H1 (cell line): ENCODE measurements at regions not wholly inside any gene's neighbourhood (a gene's known extent, or its start where the extent isn't known, plus 50 kb on each side); places are given as distances from the start of the nearest gene placed in this dataset.
A peak's percentile ranks its signal among the peaks of the same experiment; 100 is the strongest.

Experiments used
- CTCF ChIA-PET: fragments of 300-600 bp; sonication (Branson Sonifier 250); formaldehyde crosslinking; loops from one replicate; lab custom pipeline; 2021; ENCODE audit not compliant: partially characterized antibody; lab: Charles Lee
- POLR2A ChIA-PET: fragments of 300-600 bp; sonication (Branson Sonifier 250); formaldehyde crosslinking; loops from one replicate; lab custom pipeline; 2021; ENCODE audit warnings: inconsistent platforms; ENCODE audit not compliant: partially characterized antibody; lab: Charles Lee
- DNase-seq, 2 experiments: peaks; one replicate each; pipeline versions ENCODE4 v3.0.0 to v3.0.0-alpha.2; 2010 to 2022; ENCODE audit warnings: low spot score in 2 of 2, low read depth in 1 of 2, mixed read lengths in 1 of 2
- FAIRE-seq: peaks from 2 replicates; lab custom pipeline; 2011; peaks lifted over from hg19 to GRCh38; lab: Jason Lieb, UNC
- H2AFZ ChIP-seq: 2 replicates; pipeline ENCODE4 v1.8.1; 2012; ENCODE audit warnings: low read length, inconsistent platforms
- H2AK5ac ChIP-seq: 2 replicates; pipeline ENCODE4 v1.6.1; 2013; ENCODE audit warnings: low read depth, low read length
- H2BK120ac ChIP-seq: replicated peaks from 2 replicates; pipeline ENCODE3; 2013; ENCODE audit warnings: low read depth, low read length, inconsistent platforms
- H2BK12ac ChIP-seq: 2 replicates; pipeline ENCODE4 v1.6.1; 2013; ENCODE audit warnings: low read depth, low read length
- H2BK15ac ChIP-seq: 2 replicates; pipeline ENCODE4 v1.6.1; 2013; ENCODE audit warnings: low read length
- H2BK20ac ChIP-seq: 2 replicates; pipeline ENCODE4 v1.6.1; 2013; ENCODE audit warnings: low read length
- H2BK5ac ChIP-seq: 2 replicates; pipeline ENCODE4 v1.6.1; 2013; ENCODE audit warnings: low read depth, low read length
- H3K14ac ChIP-seq: 2 replicates; pipeline ENCODE4 v1.6.1; 2013; ENCODE audit warnings: inconsistent platforms; ENCODE audit not compliant: insufficient read length
- H3K18ac ChIP-seq: 2 replicates; pipeline ENCODE4 v1.6.1; 2013; ENCODE audit warnings: low read length; ENCODE audit errors: extremely low read depth
- H3K23ac ChIP-seq: 2 replicates; pipeline ENCODE4 v1.6.1; 2013; ENCODE audit warnings: inconsistent platforms; ENCODE audit not compliant: insufficient read length
- H3K23me2 ChIP-seq: 2 replicates; pipeline ENCODE4 v1.6.1; 2013; ENCODE audit warnings: low read depth, low read length
- H3K27ac ChIP-seq: 2 replicates; pipeline ENCODE4 v1.6.1; 2011; ENCODE audit warnings: low read depth, low read length, inconsistent platforms
- H3K27me3 ChIP-seq, 4 experiments: replicated peaks in 1 of 4; 1 replicate in 1 of 4; 2 replicates in 3 of 4; pipeline versions ENCODE4 v1.6.1 to v1.8.1; 2011 to 2013; ENCODE audit warnings: low read length in 3 of 4, mild to moderate bottlenecking in 3 of 4, inconsistent platforms in 2 of 4, mixed read lengths in 2 of 4, moderate library complexity in 1 of 4; ENCODE audit not compliant: control insufficient read depth in 3 of 4, insufficient read depth in 3 of 4; ENCODE audit errors: extremely low read depth in 1 of 4
- H3K36me3 ChIP-seq, 4 experiments: 2 replicates each; pipeline versions ENCODE4 v1.6.1 to v1.8.1; 2011 to 2013; ENCODE audit warnings: mild to moderate bottlenecking in 4 of 4, low read length in 3 of 4, moderate library complexity in 2 of 4, control low read depth in 1 of 4, inconsistent platforms in 1 of 4; ENCODE audit not compliant: insufficient read depth in 4 of 4, control insufficient read depth in 2 of 4
- H3K4ac ChIP-seq: replicated peaks from 2 replicates; pipeline ENCODE3; 2013; ENCODE audit warnings: low read length, low read depth, mixed read lengths, inconsistent platforms; ENCODE audit not compliant: insufficient read length
- H3K4me1 ChIP-seq, 4 experiments: replicated peaks in 1 of 4; 1 replicate in 1 of 4; 2 replicates in 3 of 4; pipeline versions ENCODE4 v1.6.1 to v1.8.1; 2011 to 2013; ENCODE audit warnings: low read length in 3 of 4, inconsistent platforms in 2 of 4, mixed read lengths in 1 of 4; ENCODE audit not compliant: insufficient read depth in 4 of 4, control insufficient read depth in 3 of 4
- H3K4me2 ChIP-seq, 2 experiments: 2 replicates each; pipeline versions ENCODE4 v1.6.1 to v1.8.1; 2011 to 2013; ENCODE audit warnings: low read depth in 2 of 2, low read length in 2 of 2, control low read depth in 1 of 2, inconsistent platforms in 1 of 2, mild to moderate bottlenecking in 1 of 2; ENCODE audit not compliant: insufficient read depth in 1 of 2
- H3K4me3 ChIP-seq, 4 experiments: fragments of 200-600, 300-600 bp in 1 of 4; sonication (generic), shearing (Covaris generic), sonication (Bioruptor Twin) in 1 of 4; 2 replicates each; pipeline versions ENCODE4 v1.5.1 to v1.8.1; 2011 to 2016; ENCODE audit warnings: low read length in 4 of 4, low read depth in 3 of 4, control low read depth in 2 of 4, inconsistent platforms in 2 of 4, mild to moderate bottlenecking in 2 of 4, mixed read lengths in 1 of 4, moderate library complexity in 1 of 4; ENCODE audit not compliant: insufficient read depth in 2 of 4; ENCODE audit errors: extremely low read depth in 1 of 4
- H3K56ac ChIP-seq: replicated peaks from 2 replicates; pipeline ENCODE3; 2013; ENCODE audit warnings: low read depth, mild to moderate bottlenecking, mixed read lengths, low read length, inconsistent platforms; ENCODE audit not compliant: insufficient read length
- H3K79me1 ChIP-seq: 2 replicates; pipeline ENCODE4 v1.6.1; 2013; ENCODE audit warnings: low read depth, low read length, control low read depth
- H3K79me2 ChIP-seq, 2 experiments: 2 replicates each; pipeline versions ENCODE4 v1.6.1 to v1.8.1; 2012 to 2013; ENCODE audit warnings: low read length in 2 of 2, mild to moderate bottlenecking in 2 of 2, inconsistent platforms in 1 of 2; ENCODE audit not compliant: insufficient read depth in 2 of 2, control insufficient read depth in 1 of 2
- H3K9ac ChIP-seq, 4 experiments: replicated peaks in 1 of 4; 1 replicate in 1 of 4; 2 replicates in 3 of 4; pipeline versions ENCODE4 v1.6.1 to v1.8.1; 2011 to 2013; ENCODE audit warnings: low read depth in 3 of 4, low read length in 3 of 4, control low read depth in 2 of 4, mild to moderate bottlenecking in 2 of 4, moderate library complexity in 2 of 4, inconsistent platforms in 1 of 4; ENCODE audit errors: extremely low read depth in 1 of 4
- H3K9me3 ChIP-seq, 2 experiments: 2 replicates each; pipeline versions ENCODE4 v1.6.1 to v1.8.1; 2012 to 2013; ENCODE audit warnings: mild to moderate bottlenecking in 2 of 2, moderate library complexity in 2 of 2, control low read depth in 1 of 2, inconsistent platforms in 1 of 2, low read depth in 1 of 2, low read length in 1 of 2, mixed read lengths in 1 of 2; ENCODE audit not compliant: insufficient read depth in 2 of 2
- H4K20me1 ChIP-seq, 2 experiments: replicated peaks in 1 of 2; 2 replicates each; pipeline versions ENCODE3 to v1.8.1; 2011 to 2013; ENCODE audit warnings: inconsistent platforms in 2 of 2, low read length in 2 of 2, mild to moderate bottlenecking in 1 of 2; ENCODE audit not compliant: insufficient read depth in 2 of 2, control insufficient read depth in 1 of 2
- H4K5ac ChIP-seq: 2 replicates; pipeline ENCODE4 v1.6.1; 2013; ENCODE audit warnings: low read length, low read depth, mixed read lengths, inconsistent platforms; ENCODE audit not compliant: insufficient read length
- H4K8ac ChIP-seq: 2 replicates; pipeline ENCODE4 v1.8.0; 2013; ENCODE audit warnings: mild to moderate bottlenecking, moderate library complexity, low read length, inconsistent platforms; ENCODE audit not compliant: insufficient read depth; ENCODE audit errors: extremely low read depth
- H4K91ac ChIP-seq: replicated peaks from 2 replicates; pipeline ENCODE3; 2013; ENCODE audit warnings: low read length, mixed read lengths, inconsistent platforms; ENCODE audit not compliant: insufficient read length
- GABPA ChIP-seq: IDR thresholded peaks from 2 replicates; pipeline ENCODE4 v1.6.1; 2011; ENCODE audit warnings: mild to moderate bottlenecking, low read length, moderate library complexity, borderline replicate concordance; ENCODE audit not compliant: insufficient read depth
- JUN ChIP-seq: IDR thresholded peaks from 2 replicates; pipeline ENCODE4 v1.6.1; 2011; ENCODE audit warnings: low read depth, mild to moderate bottlenecking, improper control_type of control experiment, low read length
- JUND ChIP-seq: IDR thresholded peaks from 2 replicates; pipeline ENCODE4 v1.6.1; 2011; ENCODE audit warnings: mild to moderate bottlenecking, improper control_type of control experiment, low read length
- PHF8 ChIP-seq: fragments of 200-600 bp; sonication (generic); conservative IDR thresholded peaks from 2 replicates; pipeline ENCODE4 v1.7.1; 2012; ENCODE audit warnings: low read depth, mild to moderate bottlenecking, inconsistent platforms, low read length, moderate library complexity
- POU5F1 ChIP-seq: IDR thresholded peaks from 2 replicates; pipeline ENCODE4 v1.6.1; 2011; ENCODE audit warnings: low read depth, mild to moderate bottlenecking, low read length, moderate library complexity
- RAD21 ChIP-seq, 2 experiments: IDR thresholded peaks in 1 of 2; conservative IDR thresholded peaks in 1 of 2; 2 replicates each; pipeline ENCODE4 v1.6.1; 2011; ENCODE audit warnings: low read depth in 2 of 2, low read length in 2 of 2, improper control_type of control experiment in 1 of 2, inconsistent platforms in 1 of 2, mild to moderate bottlenecking in 1 of 2, moderate library complexity in 1 of 2
- whole genome bisulfite sequencing, 2 experiments: shearing (Covaris generic) in 1 of 2; methylation state at CpG; one replicate each; pipeline versions ENCODE4 v1.1.6 to v1.1.7; 2013 to 2015; ENCODE audit warnings: low lambda C conversion rate in 2 of 2, mixed read lengths in 2 of 2, inconsistent platforms in 1 of 2, low coverage in 1 of 2, missing lambda C conversion rate in 1 of 2; ENCODE audit not compliant: insufficient replicate concordance in 2 of 2, insufficient coverage in 1 of 2, insufficient read length in 1 of 2; ENCODE audit errors: extremely low coverage in 1 of 2, missing lambda C conversion rate in 1 of 2; 5-methylcytosine and 5-hydroxymethylcytosine counted together
- TF ChIP-seq, protein P1 (sequence below): IDR thresholded peaks from 2 replicates; pipeline ENCODE4 v1.6.1; 2012; ENCODE audit warnings: inconsistent platforms

DNA sequence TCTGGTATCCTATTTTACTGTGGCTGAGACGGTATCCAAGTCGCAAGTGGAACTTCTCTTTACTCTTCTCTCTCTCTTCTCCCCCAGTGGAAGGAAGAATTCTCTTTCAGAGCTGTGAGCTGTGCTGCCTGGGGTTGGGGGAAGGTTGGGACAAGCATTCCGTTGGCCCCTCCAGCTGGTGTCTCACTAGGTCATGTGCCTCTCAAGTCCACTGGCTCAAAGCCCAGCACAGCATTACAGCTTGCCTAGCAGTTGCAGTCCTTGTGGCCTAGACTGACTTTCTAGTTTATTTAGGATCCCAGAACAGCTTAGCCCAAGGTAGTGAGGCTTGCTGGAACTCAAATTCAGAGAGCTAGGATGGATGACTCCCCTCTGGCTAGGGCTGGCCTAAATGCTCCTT is 76.1 kb upstream of the SPATA16 start:
- H3K9ac ChIP-seq: no peak overlapping the region
- H3K4me3 ChIP-seq: no peak overlapping the region
- no peaks in the 10 kb centered on the region for H4K20me1 ChIP-seq
- H3K27me3 ChIP-seq: no peaks in the 10 kb centered on the region
- no peaks in the 10 kb centered on the region for H3K79me1 ChIP-seq
- POLR2A ChIA-PET: no interaction called here
- no peaks in the 10 kb centered on the region for H3K79me2 ChIP-seq
- FAIRE-seq (no peak), DNase-seq (no peak)
- TF ChIP-seq JUND: no peak
- TF ChIP-seq POU5F1: no peak
- TF ChIP-seq GABPA: no peak
- no peak for TF ChIP-seq PHF8
- TF ChIP-seq RAD21 (IDR thresholded peaks at IDR 0.05 in 1 of 2, conservative IDR thresholded peaks at IDR 0.05 in 1 of 2; ENCODE audit: low read depth in 2 of 2, low read length in 2 of 2): no peak
- TF ChIP-seq JUN: no peak
- TF ChIP-seq, protein P1, sequence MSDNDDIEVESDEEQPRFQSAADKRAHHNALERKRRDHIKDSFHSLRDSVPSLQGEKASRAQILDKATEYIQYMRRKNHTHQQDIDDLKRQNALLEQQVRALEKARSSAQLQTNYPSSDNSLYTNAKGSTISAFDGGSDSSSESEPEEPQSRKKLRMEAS: no peak
- H3K9me3 ChIP-seq: no peaks in the 10 kb centered on the region; a peak in 1 of 4 replicates
- no peak overlapping the region for H4K91ac ChIP-seq
- H2BK120ac ChIP-seq: no peak overlapping the region
- no peaks in the 10 kb centered on the region for H3K23me2 ChIP-seq
- no peaks in the 10 kb centered on the region for H3K4me1 ChIP-seq
- WGBS, 2 experiments: 98% methylated on average over 3 of the region's 3 CpGs; no CpG with 5 or more reads in 1 of the 2 experiments
- H3K18ac ChIP-seq: no peak overlapping the region
- no peak overlapping the region for H2BK5ac ChIP-seq
- no peak overlapping the region for H3K4ac ChIP-seq
- 0 out of 2 replicates have a peak overlapping the region, but pooled peaks have one; percentile 33 for H2AFZ ChIP-seq
- no peak overlapping the region for H2BK15ac ChIP-seq
- H3K36me3 ChIP-seq: no peaks in the 10 kb centered on the region
- H3K14ac ChIP-seq: no peak overlapping the region
- H3K27ac ChIP-seq: no peak overlapping the region
- H2BK20ac ChIP-seq: no peak overlapping the region
- no peak overlapping the region for H3K56ac ChIP-seq
- H3K4me2 ChIP-seq: no peak overlapping the region
- no peak overlapping the region for H4K5ac ChIP-seq
- no peak overlapping the region for H4K8ac ChIP-seq
- CTCF ChIA-PET: interaction anchor here (1.4 to 1.5 kb wide), 2 partner anchors 10 to 15 kb away, joined by 3 read pairs; no protein-coding TSS in a partner anchor
- H2AK5ac ChIP-seq: peak overlapping the region; percentile 48; the same call in 1 of the 2 replicates
- no peak overlapping the region for H3K23ac ChIP-seq
- 0 out of 2 replicates have a peak overlapping the region, but pooled peaks have one; percentile 50 for H2BK12ac ChIP-seq
